GM18870 (cell line): ENCODE measurements at regions not wholly inside any gene's neighbourhood (a gene's known extent, or its start where the extent isn't known, plus 50 kb on each side); places are given as distances from the start of the nearest gene placed in this dataset.
A peak's percentile ranks its signal among the peaks of the same experiment; 100 is the strongest.

Experiments used
- ATAC-seq: cut with Tn5 transposase; IDR thresholded peaks from one replicate; pipeline ENCODE4 v1.9.1; 2021; ENCODE audit warnings: moderate library complexity; ENCODE audit not compliant: unreplicated experiment

DNA sequence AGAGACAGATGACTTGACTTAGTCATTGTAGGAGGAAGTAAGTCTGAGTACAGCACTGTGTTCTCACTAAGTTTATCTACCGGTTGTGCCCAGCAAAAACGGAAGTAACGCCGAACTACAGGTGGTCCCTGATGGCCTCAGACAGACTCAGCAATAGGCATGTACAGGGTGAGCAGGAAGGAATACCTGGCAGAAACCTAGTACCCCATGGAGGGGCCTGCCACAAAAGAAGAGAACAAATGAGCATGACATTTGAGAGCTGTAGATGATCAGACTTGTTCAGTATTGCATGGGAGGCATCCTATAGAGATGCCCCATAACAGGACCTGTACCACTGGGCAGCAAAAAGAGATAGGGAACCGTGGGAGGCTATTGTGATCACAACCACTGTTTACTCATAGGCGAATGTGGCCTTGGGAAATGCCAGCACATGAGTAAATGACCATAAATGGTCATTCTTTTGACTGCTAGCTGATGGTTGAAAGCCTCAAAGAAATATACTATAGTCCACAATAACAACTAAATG lies 106.4 kb upstream of the TAB2 start:
- peak; percentile 38 for ATAC-seq

DNA sequence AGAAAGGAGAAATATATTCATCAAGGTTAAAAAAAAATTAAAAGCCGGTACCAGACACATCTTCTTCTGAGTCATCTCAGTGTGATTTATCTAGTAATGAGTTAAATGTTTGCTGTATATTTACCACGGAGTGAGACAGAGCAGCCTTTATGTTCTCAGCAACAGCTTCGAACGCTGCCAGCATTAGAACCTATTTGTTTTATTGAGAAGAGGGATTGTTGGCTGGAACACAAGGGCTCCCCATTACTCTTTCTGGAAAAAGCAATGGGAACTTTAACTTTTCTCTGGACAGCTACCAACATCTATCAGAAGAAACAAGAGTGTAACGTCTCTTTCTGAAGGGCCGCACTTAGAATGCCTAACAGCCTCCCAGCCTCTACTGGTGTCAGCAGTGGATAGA lies 105.3 kb upstream of the TAB2 start:
- no peak for ATAC-seq

DNA sequence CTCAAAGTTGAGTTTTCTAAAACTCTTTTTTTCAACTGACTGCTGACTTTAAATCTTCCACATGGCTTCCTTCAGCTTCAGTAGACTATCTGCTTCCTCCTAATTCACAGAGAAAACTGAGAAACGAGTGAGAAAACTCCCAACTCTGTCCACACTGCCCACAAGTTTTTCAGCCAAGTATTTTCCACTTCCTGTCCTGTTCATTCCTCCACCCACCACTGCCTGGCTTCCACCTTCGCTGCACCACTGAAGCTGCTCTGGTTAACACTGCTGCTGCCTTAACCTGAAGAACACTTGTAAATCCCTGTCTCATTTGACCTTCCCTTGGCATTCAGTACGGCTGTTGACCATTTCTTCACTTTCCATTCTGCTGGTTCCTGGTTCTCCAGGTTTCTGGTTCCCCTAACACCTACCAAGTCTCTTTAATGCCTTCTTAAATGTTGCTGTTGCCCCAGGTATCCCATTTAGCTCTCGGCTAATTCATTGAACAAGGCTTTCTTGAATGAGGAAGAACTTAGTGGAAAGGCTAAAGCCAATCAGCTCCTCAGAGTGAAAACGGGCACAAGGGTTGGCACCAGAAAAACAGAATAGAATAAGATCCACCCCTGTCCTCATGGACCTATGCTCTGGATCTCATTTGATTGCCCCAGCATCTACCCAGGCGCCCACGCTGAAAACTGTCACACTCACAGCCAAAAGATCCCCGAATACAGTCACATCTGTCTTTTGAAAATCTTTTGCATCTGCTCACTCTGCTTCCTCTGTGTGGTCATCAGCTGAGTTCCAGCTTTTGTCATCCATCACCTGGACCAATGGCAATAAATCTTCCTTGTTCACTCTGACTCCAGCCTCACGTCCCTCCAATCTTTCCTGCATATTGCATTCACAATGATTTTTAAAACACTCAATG lies 104.4 kb upstream of the TAB2 start:
- peak; percentile 32 for ATAC-seq

DNA sequence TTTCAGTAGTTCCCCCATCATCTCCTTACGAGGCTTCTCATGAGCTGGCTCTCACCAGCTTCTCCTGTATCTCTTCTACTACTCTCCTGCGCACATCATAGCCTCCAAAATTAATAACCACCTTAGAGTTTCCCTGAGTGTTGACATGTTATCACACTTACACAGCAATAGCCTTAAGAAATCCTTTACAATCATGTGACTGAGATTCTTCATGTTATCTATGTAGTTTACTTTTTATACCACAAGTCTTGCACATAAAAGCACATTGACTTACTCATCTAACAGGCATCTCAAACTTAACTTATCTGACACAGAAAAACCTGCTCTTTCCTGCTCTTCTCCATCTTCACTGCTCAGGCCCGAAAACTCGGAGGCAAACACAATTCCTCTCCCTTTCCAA lies 103.7 kb upstream of the TAB2 start:
- ATAC-seq: no peak

DNA sequence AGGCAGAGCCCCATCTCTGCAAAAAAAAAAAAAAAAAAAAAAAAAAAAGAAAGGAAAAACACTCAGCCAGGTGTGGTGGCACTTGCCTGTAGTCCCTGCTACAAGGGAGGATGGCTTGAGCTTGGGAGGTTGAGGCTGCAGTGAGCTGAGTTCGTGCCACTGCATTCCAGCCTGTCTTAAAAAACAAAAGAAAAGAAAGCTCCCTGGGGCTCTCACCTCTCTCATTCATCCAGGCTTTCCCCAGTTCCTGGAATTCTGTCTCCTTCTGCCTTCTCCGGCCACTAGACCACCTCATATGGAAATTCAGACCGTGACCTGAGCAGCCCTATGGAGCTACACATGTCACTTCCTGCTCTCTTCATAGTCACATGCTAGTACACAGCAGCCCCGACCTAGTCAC lies 101.1 kb upstream of the TAB2 start:
- ATAC-seq: no peak

DNA sequence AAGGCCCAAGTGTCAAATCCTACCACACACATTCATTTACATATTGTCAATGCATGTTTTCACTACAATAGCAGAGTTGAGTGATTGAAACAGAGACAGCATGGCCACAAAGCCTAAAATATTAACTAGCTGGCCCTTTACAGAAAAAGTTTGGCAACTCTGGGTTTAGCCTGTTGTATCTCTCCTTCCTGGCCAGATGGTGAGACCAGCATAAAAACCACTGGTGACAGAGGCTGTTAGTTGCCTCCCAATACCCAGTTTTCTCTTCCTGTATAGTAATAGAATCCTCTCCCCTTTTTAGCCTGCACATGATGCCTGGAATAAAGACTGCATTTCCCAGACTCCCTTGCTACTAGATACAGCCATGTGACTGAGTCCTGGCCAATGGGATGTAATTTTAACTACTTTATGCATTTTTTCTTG lies 100.0 kb upstream of the TAB2 start:
- ATAC-seq: peak; percentile 65

DNA sequence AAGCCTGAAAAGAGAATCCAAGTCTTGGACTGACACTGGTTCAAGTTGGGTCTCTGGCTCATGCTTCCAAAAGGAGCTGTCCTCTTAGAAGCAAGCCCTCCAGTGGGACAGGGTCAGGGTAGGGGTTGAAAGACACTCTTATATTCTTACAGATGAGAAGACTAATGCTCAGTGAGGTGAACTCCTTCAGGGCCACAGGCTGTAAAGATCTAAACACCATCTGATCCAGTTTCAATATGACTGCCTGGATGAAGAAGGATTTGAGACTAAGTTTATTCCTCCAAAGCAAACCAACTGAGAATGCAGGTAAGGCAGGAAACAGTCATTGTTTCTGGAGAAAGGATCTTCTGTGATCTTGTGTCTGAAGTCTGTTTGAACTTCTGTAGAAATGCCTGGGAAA lies 99.0 kb upstream of the TAB2 start:
- ATAC-seq: no peak

DNA sequence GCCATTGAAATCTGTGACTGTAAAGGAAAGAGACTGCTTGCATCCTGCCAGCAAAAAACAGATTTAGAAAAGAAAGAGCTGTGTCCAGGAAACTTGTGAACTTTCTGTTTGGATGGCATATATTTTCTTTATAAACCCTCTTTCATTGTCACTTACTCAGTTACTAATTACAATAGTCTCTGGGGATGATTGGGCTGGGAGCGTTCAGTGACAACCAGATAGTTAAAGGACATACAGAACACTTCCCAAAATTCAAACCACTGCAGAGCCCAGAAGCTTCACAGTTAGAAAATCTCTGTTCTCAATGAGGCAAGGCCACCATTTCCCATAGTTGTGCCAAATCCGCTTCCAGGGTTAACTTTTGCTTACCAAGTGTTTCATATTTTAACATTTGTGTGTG lies 98.6 kb upstream of the TAB2 start:
- no peak for ATAC-seq

DNA sequence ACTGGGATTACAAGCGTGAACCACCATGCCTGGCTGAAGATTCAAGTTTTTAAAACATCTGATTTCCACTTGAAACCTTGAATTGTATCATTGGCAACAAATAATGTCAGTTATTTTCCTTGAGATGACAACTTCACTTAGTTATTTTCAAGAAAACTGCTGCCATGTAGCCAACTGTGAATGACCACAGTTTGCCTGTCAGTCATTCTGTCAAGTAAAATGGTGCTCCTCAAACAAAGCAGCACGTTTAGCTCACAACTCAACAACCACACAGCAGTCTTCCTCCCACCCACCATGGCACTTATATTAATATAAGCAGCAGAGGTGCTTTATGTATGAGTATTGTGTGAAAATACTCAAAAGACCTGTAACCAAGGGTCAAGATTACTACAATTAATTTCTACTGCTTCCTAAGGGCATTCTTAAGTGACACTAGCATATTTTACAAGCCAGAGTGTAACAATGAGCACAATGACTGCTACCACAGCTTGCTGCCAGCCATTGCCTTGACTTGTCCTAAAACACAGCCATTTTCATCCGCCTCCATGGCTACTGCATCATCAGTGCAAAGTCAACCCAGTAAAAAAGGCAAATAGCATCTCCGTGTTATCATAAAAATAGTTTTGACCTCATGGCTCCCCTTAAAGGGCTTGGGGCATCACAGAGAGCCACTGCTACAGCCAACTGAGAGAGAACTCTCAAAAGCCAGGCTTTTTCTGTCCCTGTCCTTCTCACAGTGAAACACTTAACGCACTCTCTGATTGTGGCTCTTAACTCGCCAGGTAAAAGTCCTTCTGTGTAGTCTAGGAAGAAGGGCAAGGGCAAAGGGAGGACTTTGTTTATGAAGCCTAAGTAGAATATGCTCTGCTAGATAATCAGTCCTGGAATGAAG lies 96.4 kb upstream of the TAB2 start:
- ATAC-seq: no peak

DNA sequence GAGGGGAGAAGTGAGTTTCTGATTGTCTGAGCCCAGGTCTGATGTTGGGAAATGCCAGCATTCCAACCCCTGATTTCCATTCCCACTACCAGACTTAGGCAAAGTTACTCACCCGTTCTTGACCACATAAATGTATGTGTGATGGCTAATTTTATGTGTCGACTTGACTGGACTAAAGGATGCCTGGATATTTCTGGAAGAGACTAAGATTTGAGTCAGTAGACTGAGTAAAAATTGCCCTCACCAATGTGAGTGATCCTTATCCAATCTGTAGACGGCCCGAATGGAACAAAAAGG lies 95.8 kb upstream of the TAB2 start:
- no peak for ATAC-seq

DNA sequence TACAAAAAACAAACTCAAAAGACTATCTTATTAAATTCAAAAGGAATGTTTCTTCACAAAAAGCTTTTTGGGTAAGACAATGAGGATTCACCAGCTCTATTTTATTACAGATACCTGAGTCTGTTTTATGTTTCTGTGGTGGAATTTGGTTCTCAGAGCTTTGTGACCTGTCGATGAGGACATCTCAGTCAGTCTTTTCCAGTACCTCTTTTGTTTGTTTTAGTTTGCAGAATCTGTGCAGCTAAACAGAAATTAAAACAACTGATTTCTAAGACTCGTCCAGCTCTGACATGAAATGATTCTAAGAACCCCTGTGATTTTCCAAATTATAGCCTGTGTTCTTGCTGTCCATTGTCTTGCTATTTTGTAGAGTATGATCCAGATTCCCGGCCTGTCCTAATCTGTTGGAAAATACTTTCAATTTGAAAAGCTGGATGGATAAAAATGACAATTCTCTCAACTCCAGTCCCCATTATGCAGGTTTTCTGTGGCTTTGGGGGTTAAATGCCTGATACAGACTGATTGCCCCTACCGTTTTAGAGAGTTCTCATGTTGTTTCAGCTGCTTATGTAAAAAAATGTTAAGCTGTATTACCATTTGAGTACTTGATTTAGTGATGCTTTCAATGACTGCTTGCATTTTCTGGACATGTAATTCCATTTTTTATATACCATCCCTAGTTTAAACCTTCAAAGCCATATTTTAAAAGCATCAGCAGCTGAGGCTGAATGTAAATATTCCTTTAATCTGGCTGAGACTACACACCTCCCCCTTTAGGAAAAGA lies 94.2 kb upstream of the TAB2 start:
- no peak for ATAC-seq

DNA sequence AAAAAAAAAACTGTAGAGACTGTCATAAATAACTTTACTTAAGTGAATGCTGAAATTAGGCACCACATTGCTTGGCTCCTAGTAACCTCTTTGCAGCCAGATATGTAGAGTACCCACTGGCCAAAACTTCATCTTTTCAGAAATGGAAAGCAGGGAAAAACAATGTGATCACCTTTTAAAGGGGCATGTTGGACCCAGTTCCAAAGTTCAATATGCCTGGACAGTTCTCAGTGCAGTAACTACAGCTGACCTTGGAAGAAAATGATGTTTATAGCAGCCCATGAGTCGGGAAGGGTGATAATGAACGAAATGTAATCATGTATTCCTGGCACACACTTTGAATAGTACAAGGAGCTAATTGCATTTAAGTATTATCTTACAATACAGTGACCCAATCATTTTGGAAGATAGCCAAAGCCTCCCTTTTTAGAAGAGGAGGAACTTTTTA lies 93.6 kb upstream of the TAB2 start:
- no peak for ATAC-seq

DNA sequence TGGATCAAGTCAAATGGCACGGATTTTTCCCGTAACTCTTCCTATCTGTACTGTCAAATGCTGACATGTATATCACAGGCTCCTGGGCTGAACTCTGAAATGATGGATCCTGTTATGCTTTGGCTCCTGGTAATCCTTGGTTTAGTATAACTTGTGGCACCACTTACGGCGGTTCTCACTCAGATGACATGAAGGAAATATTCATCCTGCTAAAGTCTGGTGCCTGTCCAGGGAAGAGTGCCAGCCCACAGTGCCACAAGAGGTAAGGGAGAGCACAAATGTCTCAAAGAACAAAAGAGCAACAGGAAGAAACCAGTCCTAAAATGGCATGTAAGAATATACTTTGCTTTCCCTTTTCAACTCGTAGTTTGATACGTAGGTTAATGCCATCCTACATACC lies 93.1 kb upstream of the TAB2 start:
- no peak for ATAC-seq

DNA sequence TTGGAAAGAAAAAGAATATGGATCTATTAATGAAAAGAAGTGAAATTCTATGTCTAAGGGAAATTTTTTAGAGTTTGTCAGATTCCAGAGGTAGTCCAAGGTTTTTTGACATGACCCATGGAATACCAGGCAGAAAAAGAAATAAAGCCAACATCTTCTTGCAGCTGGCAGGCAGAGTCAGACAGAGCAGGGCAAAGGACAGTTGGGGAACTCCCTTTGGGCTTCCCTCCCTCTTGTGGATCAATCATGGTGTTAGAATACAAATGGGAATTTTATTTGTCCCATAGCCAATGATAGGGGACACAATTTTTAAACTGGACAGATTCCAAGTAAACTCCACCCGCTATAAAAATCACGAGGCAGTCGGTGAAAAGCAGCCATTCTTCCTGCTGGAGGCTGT lies 92.1 kb upstream of the TAB2 start:
- ATAC-seq: no peak

DNA sequence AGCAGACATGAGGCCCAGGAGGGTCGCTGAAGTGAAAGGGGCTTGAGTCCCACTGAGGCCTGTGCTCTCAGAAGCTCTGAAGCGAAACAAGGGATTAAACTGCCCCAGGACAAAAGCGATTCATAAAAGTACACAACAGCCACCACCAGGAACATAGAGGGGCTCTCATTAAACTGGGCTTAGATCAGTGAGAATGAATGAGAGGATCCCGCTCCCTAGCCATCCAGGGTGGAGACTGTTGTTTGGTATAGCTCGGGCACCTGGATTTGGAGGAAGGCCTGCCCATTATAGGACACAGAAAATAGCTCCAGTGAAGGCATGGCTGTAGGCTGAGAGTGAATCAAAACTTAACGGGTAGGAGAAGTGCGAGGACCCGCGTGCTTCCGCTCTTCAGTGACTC lies 91.6 kb upstream of the TAB2 start:
- no peak for ATAC-seq

DNA sequence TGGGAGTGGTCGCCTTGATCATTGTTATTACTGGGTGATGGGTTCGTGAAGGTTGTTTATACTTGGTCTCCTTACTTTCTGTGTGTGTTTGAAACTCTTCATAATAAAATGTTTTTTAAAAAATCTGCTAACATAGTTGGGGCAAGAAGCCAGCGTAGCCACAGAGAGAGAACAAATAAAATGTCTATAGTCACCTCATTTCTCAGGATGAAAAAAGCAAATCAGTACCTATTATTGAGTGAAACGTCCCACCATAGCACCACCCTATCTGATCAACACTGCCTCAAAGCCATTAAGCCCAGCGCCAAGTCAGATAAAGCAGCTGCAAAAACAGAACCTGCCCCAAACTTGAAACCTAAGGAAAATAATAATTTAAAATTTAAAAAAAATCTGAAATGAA lies 89.7 kb upstream of the TAB2 start:
- no peak for ATAC-seq

DNA sequence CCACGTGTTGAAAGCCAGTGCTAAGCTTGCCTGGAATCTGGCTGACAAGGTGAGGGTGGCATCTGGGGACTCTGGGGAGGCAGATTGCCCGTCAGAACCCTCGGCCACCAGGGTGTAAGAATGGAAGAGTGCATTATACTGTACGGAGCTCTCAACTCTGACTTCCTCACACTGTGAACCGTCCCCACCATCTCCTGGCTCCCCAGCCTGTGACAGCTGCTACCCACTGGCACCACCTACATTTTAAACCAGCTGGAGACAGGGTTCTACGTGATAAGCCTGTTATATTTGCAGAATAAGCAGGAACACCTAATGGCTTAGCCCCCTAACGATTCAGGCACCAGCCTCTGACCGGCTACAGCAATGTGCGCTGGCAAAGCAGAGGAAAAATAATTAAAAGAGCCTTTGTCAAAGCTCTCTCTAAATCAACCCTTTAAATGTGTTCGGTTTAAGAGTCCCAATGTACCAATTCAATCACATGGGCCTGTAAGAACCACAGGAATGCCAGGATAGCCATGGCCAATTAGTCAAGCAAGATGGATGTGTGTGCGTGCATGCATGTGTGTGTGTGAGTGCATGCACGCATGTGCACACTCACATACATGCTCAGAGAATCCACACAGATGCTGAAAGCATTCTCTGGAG lies 89.1 kb upstream of the TAB2 start:
- no peak for ATAC-seq

DNA sequence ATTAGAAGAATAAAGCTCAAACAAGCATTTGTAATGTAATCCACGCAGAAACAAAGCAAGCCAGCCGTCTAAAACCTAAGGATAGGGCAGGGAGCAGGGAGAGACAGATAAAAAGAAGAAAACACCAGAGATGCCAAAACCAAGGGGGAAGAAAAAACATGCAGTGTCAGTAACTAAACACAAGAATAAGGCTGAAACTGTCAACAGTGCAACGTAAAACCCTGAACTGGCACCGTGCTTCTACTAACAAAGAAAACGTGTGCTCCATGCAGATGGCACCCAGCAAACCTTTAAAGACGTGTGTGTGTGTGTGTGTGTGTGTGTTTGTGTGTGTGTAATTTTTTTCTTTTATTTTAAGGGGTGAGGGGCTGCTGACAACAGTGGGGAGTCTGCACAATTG lies 88.4 kb upstream of the TAB2 start:
- no peak for ATAC-seq

DNA sequence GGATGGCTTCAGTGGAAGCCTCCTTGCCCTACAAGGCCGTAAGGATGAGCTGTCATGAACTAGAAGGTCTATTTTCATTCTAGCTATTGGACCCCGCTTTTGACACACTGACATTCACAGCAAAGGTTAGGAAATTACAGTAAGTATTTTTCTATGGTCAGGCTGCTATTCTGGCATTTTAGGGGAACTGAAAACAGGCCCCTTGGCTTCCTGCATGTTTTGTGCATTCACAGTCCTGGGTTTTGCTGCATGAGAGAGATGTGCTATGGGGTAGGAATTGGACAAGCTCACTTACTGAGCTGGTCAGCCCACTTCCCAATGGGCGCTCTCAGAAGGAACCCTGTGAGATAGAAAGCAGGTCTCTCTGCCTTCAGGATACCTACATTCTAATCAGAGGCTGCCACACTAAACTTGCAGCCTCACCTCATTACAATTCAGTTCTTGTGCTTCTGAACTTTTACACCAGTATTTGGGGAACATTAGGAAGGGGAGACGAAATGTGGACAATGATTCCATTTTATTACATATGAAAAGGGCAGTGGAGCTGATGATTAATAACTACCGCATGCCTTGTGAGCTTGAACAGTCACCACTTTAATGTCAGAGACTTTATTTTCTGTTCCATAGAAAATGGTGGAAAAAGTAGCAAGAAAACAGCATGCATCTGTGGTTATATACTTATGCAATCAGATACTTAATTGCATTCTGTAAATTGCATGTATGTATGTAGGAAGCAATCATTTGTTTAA lies 86.6 kb upstream of the TAB2 start:
- ATAC-seq: no peak

DNA sequence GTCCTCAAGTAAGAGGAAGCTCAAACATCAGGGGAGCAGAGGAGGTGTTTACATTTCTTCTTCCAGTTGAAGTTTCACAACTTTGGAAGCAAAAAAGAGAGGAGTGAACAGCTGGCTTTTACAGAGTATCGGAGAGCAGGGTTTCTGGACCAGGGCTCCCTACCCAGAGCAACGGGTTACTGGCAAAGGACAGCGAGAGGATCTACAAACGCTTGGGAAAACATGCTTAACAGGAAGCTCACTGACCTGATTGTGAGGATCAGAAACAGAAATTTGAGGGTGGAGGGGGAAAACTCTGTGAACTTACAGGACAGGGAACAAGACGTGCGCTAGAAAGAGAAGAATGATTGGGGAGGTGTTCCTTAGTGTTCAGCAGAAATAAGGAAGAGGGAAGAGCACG lies 85.7 kb upstream of the TAB2 start:
- ATAC-seq: no peak
